BJ (cell line): ENCODE measurements at regions not wholly inside any gene's neighbourhood (a gene's known extent, or its start where the extent isn't known, plus 50 kb on each side); places are given as distances from the start of the nearest gene placed in this dataset.

ENCODE experiments used
- CTCF ChIA-PET: fragments of 350-600 bp; formaldehyde crosslinking; extraction: SDS; loops from one replicate; lab custom pipeline; 2021; ENCODE audit warnings: antibody characterized with exemption, inconsistent platforms; lab: Yijun Ruan, JAX
- POLR2A ChIA-PET: fragments of 300-600 bp; sonication (Branson Sonifier 250); formaldehyde crosslinking; extraction: SDS; loops from one replicate; lab custom pipeline; 2021; ENCODE audit warnings: antibody characterized with exemption; lab: Charles Lee
- DNase-seq: peaks from one replicate; pipeline ENCODE4 v3.0.0-alpha.2; 2011; ENCODE audit warnings: low read depth
- H3K27me3 ChIP-seq: 2 replicates; pipeline ENCODE4 v1.6.0; 2011; ENCODE audit warnings: low read length; ENCODE audit not compliant: control insufficient read depth, insufficient read depth
- H3K36me3 ChIP-seq: 2 replicates; pipeline ENCODE4 v1.5.1; 2011; ENCODE audit warnings: low read length; ENCODE audit not compliant: control insufficient read depth, insufficient read depth
- H3K4me3 ChIP-seq: 2 replicates; pipeline ENCODE4 v1.5.1; 2011; ENCODE audit warnings: low read depth, mild to moderate bottlenecking, control low read depth, low read length
- TF ChIP-seq, protein P1 (sequence below): IDR thresholded peaks from 2 replicates; pipeline ENCODE4 v1.5.1; 2011; ENCODE audit warnings: low read depth, mild to moderate bottlenecking, control low read depth, inconsistent platforms, low read length, moderate library complexity; ENCODE audit not compliant: insufficient read depth

DNA sequence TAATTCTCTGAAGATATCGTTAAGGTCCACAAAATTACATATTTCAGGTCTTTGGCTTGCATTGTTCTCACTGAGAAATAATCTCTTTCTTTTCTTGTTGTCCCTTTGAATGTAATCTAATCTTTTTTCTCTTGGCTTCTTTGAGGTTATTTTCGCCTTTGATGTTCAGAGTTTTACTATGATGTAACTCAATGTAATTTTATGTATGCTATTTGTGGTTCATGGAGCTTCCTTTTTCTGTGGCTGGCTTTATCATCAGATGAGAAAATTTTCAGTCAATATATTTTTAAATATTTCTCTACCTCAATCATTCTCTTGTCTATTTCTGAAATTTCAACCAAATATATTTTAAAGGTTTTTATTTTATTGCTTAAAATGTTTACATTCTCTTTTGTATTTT is 672.2 kb downstream of the TRAM1L1 start:
- Histone ChIP-seq H3K4me3 (no peak overlapping the region), H3K27me3 (no peaks in the 10 kb centered on the region), H3K36me3 (no peaks in the 10 kb centered on the region)
- TF ChIP-seq, protein P1, sequence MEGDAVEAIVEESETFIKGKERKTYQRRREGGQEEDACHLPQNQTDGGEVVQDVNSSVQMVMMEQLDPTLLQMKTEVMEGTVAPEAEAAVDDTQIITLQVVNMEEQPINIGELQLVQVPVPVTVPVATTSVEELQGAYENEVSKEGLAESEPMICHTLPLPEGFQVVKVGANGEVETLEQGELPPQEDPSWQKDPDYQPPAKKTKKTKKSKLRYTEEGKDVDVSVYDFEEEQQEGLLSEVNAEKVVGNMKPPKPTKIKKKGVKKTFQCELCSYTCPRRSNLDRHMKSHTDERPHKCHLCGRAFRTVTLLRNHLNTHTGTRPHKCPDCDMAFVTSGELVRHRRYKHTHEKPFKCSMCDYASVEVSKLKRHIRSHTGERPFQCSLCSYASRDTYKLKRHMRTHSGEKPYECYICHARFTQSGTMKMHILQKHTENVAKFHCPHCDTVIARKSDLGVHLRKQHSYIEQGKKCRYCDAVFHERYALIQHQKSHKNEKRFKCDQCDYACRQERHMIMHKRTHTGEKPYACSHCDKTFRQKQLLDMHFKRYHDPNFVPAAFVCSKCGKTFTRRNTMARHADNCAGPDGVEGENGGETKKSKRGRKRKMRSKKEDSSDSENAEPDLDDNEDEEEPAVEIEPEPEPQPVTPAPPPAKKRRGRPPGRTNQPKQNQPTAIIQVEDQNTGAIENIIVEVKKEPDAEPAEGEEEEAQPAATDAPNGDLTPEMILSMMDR: no peak
- ChIA-PET CTCF (no interaction called here), POLR2A (no interaction called here)
- DNase-seq: no peak

DNA sequence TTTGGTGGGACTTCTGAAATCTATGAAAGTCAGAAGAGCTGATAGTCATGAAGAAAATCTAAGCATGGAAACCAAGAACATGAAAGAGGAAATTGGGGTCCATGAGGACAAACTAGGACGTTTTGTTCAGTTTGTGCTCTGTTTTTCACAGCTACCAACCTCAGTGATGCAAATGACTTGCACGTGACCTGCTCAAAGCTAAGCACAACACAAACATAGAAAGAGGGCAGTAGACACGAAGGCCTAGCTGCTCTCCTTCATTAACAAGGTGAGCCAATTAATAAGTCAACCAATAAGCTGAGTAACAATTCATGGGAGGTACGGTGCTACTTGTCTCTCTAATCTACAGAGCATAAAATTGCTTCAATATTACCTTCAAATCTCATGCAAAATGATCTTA is 684.1 kb downstream of the TRAM1L1 start:
- H3K4me3 ChIP-seq: no peak overlapping the region
- TF ChIP-seq, protein P1: no peak
- H3K27me3 ChIP-seq: no peaks in the 10 kb centered on the region
- DNase-seq: no peak
- ChIA-PET POLR2A (no interaction called here), CTCF (interaction anchor here (0.6 kb wide), 1 partner anchor 383 kb away, joined by 3 read pairs; no protein-coding TSS in a partner anchor)
- H3K36me3 ChIP-seq: no peaks in the 10 kb centered on the region

DNA sequence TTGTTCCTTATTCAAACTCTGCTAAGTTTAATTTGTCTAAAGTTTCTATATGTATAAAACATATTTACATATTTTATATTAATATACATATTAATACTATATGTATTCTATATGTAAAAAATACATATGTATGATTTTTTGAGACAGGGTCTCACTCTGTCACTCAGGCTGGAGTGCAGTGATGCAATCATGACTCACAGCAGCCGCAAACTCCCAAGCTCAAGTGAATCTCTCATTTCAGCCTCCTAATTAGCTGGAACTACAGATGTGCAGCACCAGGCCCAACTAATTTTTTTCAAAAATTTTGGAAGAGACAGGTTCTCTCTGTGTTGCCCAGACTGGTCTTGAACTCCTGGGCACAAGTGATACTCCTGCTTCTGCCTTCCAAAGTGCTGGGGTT is 684.9 kb downstream of the TRAM1L1 start:
- ChIA-PET POLR2A (no interaction called here), CTCF (no interaction called here)
- TF ChIP-seq, protein P1: no peak
- DNase-seq: no peak
- H3K4me3 ChIP-seq: no peak overlapping the region
- H3K27me3 ChIP-seq: no peaks in the 10 kb centered on the region
- H3K36me3 ChIP-seq: no peaks in the 10 kb centered on the region

DNA sequence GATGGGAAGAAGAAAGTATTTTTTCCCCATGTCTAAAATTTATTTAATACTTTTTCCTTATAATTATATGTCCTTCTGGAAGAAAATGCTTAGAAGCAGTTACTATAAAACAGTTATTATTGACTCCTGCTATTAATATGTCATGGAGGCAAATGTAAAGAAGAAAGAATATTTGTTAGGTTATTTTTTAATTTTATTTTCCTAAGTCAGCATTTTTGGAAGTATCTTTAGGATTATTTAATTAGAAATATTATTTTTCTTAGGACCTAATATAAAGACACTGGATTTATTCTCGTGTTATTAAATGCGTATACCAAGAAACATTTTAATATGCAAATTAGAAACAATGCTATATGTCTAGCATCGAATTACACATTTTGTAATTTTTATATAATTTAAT is 687.7 kb downstream of the TRAM1L1 start:
- H3K36me3 ChIP-seq: no peaks in the 10 kb centered on the region
- H3K4me3 ChIP-seq: no peak overlapping the region
- ChIA-PET CTCF (no interaction called here), POLR2A (no interaction called here)
- TF ChIP-seq, protein P1: no peak
- no peaks in the 10 kb centered on the region for H3K27me3 ChIP-seq
- DNase-seq: no peak

DNA sequence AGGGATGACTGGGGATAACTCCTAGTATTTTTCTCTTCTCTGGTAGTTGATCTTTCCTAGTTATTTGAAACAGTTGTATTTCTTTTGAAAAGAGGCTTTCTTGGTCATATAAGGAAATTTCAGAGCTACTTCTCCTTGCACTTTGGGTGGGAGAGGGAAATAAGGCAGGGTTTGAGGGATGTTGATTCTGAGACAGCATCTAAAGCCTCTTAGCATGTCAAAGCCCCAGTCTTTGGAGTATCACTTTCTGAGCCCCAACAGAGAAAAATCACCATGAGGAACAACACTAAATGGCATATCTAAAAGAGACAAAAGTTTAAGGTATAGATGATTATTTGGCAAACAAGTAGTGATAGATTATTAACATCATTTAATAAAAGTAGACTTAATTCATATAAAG is 688.1 kb downstream of the TRAM1L1 start:
- no peaks in the 10 kb centered on the region for H3K27me3 ChIP-seq
- CTCF ChIA-PET: no interaction called here
- POLR2A ChIA-PET: no interaction called here
- no peak overlapping the region for H3K4me3 ChIP-seq
- no peaks in the 10 kb centered on the region for H3K36me3 ChIP-seq
- DNase-seq: no peak
- TF ChIP-seq, protein P1: no peak
